IMR-90 (cell line): ENCODE measurements at regions not wholly inside any gene's neighbourhood (a gene's known extent, or its start where the extent isn't known, plus 50 kb on each side); places are given as distances from the start of the nearest gene placed in this dataset.

ENCODE experiments used
- ATAC-seq: fragments of 200-7000 bp; cut with Tn5 transposase; 2 replicates; pipeline ENCODE4 v1.9.1; 2020; ENCODE audit warnings: low read depth, mild to moderate bottlenecking, moderate library complexity
- BruUV-seq: library from RNA; stranded (reverse); fragments of 400-500 nt; replicated peaks from 2 replicates; lab custom pipeline; 2021; lab: Mats Ljungman, UMichigan
- CTCF ChIA-PET: fragments of 300-600 bp; formaldehyde crosslinking; extraction: SDS; loops from one replicate; lab custom pipeline; 2021; ENCODE audit warnings: antibody characterized with exemption; lab: Yijun Ruan, JAX
- POLR2A ChIA-PET: fragments of 300-600 bp; sonication (Branson Sonifier 250); formaldehyde crosslinking; loops from one replicate; lab custom pipeline; 2022; ENCODE audit warnings: antibody characterized with exemption; ENCODE audit not compliant: unreplicated experiment; lab: Charles Lee
- DNase-seq: peaks from one replicate; pipeline ENCODE4 v3.0.0; 2013
- H2AFZ ChIP-seq: replicated peaks from 2 replicates; pipeline ENCODE3; 2013; ENCODE audit warnings: low read length, mild to moderate bottlenecking; ENCODE audit not compliant: poor library complexity
- H2AK5ac ChIP-seq: 2 replicates; pipeline ENCODE4 v1.6.1; 2013; ENCODE audit warnings: low read depth, low read length, inconsistent platforms
- H2AK9ac ChIP-seq: replicated peaks from 2 replicates; pipeline ENCODE3; 2013; ENCODE audit warnings: mild to moderate bottlenecking, low read depth, low read length, moderate library complexity; ENCODE audit not compliant: poor library complexity
- H2BK120ac ChIP-seq: 2 replicates; pipeline ENCODE4 v1.6.1; 2013; ENCODE audit warnings: low read depth, low read length, inconsistent platforms
- H2BK15ac ChIP-seq: 3 replicates; pipeline ENCODE4 v1.6.1; 2013; ENCODE audit warnings: low read depth, low read length, inconsistent platforms
- H2BK20ac ChIP-seq: 2 replicates; pipeline ENCODE4 v1.6.1; 2013; ENCODE audit warnings: low read depth, mild to moderate bottlenecking, inconsistent platforms, low read length, moderate library complexity
- H2BK5ac ChIP-seq: 2 replicates; pipeline ENCODE4 v1.6.1; 2013; ENCODE audit warnings: mild to moderate bottlenecking, low read depth, low read length, inconsistent platforms; ENCODE audit not compliant: poor library complexity, severe bottlenecking
- H3K14ac ChIP-seq: replicated peaks from 2 replicates; pipeline ENCODE4 v1.6.1; 2013; ENCODE audit warnings: low read depth, low read length, inconsistent platforms
- H3K18ac ChIP-seq: 2 replicates; pipeline ENCODE4 v1.6.1; 2013; ENCODE audit warnings: low read depth, low read length, control low read depth
- H3K23ac ChIP-seq: 2 replicates; pipeline ENCODE4 v1.6.1; 2013; ENCODE audit warnings: low read depth, low read length, inconsistent platforms
- H3K27ac ChIP-seq: 2 replicates; pipeline ENCODE4 v1.5.1; 2013; ENCODE audit warnings: mild to moderate bottlenecking, control low read depth, low read length; ENCODE audit not compliant: insufficient read depth
- H3K27me3 ChIP-seq: 2 replicates; pipeline ENCODE4 v1.6.1; 2013; ENCODE audit warnings: low read length; ENCODE audit not compliant: control insufficient read depth, insufficient read depth
- H3K36me3 ChIP-seq: 2 replicates; pipeline ENCODE4 v1.6.1; 2013; ENCODE audit warnings: low read length, mixed read lengths; ENCODE audit not compliant: control insufficient read depth, insufficient read depth
- H3K4ac ChIP-seq: 2 replicates; pipeline ENCODE4 v1.6.1; 2013; ENCODE audit warnings: low read depth, low read length, inconsistent platforms
- H3K4me1 ChIP-seq: 2 replicates; pipeline ENCODE4 v1.6.1; 2013; ENCODE audit warnings: low read length, mixed read lengths; ENCODE audit not compliant: control insufficient read depth, insufficient read depth
- H3K4me2 ChIP-seq: 2 replicates; pipeline ENCODE4 v1.6.1; 2013; ENCODE audit warnings: low read depth, mild to moderate bottlenecking, control low read depth, low read length, moderate library complexity
- H3K4me3 ChIP-seq: 2 replicates; pipeline ENCODE4 v1.5.1; 2013; ENCODE audit warnings: low read depth, mild to moderate bottlenecking, control low read depth, low read length, moderate library complexity; ENCODE audit not compliant: insufficient read depth
- H3K56ac ChIP-seq: 2 replicates; pipeline ENCODE4 v1.6.1; 2013; ENCODE audit warnings: low read length, inconsistent platforms; ENCODE audit not compliant: insufficient read depth; ENCODE audit errors: extremely low read depth
- H3K79me1 ChIP-seq, 2 experiments: 2 replicates each; pipeline ENCODE4 v1.6.1; 2013; ENCODE audit warnings: low read length in 2 of 2, inconsistent platforms in 1 of 2, low read depth in 1 of 2
- H3K9ac ChIP-seq: 2 replicates; pipeline ENCODE4 v1.6.1; 2013; ENCODE audit warnings: low read depth, low read length, control low read depth
- H3K9me1 ChIP-seq: 2 replicates; pipeline ENCODE4 v1.6.1; 2013; ENCODE audit warnings: low read length, inconsistent platforms; ENCODE audit not compliant: insufficient read depth
- H3K9me3 ChIP-seq: 2 replicates; pipeline ENCODE4 v1.6.1; 2013; ENCODE audit warnings: low read length; ENCODE audit not compliant: control insufficient read depth, insufficient read depth
- H4K20me1 ChIP-seq: 2 replicates; pipeline ENCODE4 v1.6.1; 2013; ENCODE audit warnings: low read length, inconsistent platforms; ENCODE audit not compliant: insufficient read depth
- H4K5ac ChIP-seq: 2 replicates; pipeline ENCODE4 v1.6.1; 2013; ENCODE audit warnings: mild to moderate bottlenecking, low read depth, low read length, control low read depth
- H4K8ac ChIP-seq, 2 experiments: 2 replicates each; pipeline ENCODE4 v1.6.1; 2013; ENCODE audit warnings: low read depth in 2 of 2, low read length in 2 of 2, control low read depth in 1 of 2, inconsistent platforms in 1 of 2
- H4K91ac ChIP-seq: 2 replicates; pipeline ENCODE4 v1.6.1; 2013; ENCODE audit warnings: low read depth, low read length, inconsistent platforms; ENCODE audit not compliant: insufficient read depth
- CTCF ChIP-seq: conservative IDR thresholded peaks from 2 replicates; pipeline ENCODE4 v1.5.1; 2012; ENCODE audit warnings: mild to moderate bottlenecking, low read depth, low read length, improper control_type of control experiment
- FOS ChIP-seq: fragments of 150-350 bp; IDR thresholded peaks from 2 replicates; pipeline ENCODE4 v1.6.1; 2016; ENCODE audit warnings: low read depth, low read length
- NFE2L2 ChIP-seq: fragments of 150-350 bp; IDR thresholded peaks from 2 replicates; pipeline ENCODE4 v1.6.1; 2016; ENCODE audit warnings: low read depth, mild to moderate bottlenecking, low read length
- RAD21 ChIP-seq: IDR thresholded peaks from 2 replicates; pipeline ENCODE4 v1.6.1; 2012; ENCODE audit warnings: low read length, improper control_type of control experiment
- RFX5 ChIP-seq: IDR thresholded peaks from 2 replicates; pipeline ENCODE4 v1.8.0; 2012; ENCODE audit warnings: low read depth, mild to moderate bottlenecking, low read length, moderate library complexity
- SMC3 ChIP-seq: fragments of 150-350 bp; IDR thresholded peaks from 2 replicates; pipeline ENCODE4 v1.6.1; 2016; ENCODE audit warnings: low read depth, mild to moderate bottlenecking, antibody characterized with exemption, low read length, moderate library complexity
- dilution Hi-C: fragments of 300-500 bp; cut with HindIII; formaldehyde crosslinking; loops from one replicate; pipeline ENCODE4 v1.14.3; 2018; ENCODE audit warnings: low sequenced_read_pairs; ENCODE audit not compliant: unreplicated experiment
- in situ Hi-C: fragments of 300-500 bp; cut with MboI; formaldehyde crosslinking; loops from 3 replicates; pipeline ENCODE4 v1.14.3; 2019; ENCODE audit warnings: low sequenced_read_pairs, inconsistent platforms, mixed read lengths
- intact Hi-C: fragments of 100-400 bp; cut with micrococcal nuclease; formaldehyde crosslinking; loops from 2 replicates; pipeline ENCODE4 v1.10.0; 2022

GRCh38 chr5:143514616-143515335, 111.3 kb upstream of the NR3C1 start:
- Histone ChIP-seq H3K4me1 (peaks cover 3% of the 10 kb centered on the region; the same call in 1 of the 2 replicates), H3K9me3 (no peaks in the 10 kb centered on the region), H2AK9ac (no peak overlapping the region), H3K4me3 (no peak overlapping the region), H2AFZ (no peak overlapping the region), H3K56ac (no peak overlapping the region), H3K14ac (no peak overlapping the region), H4K8ac (no peak overlapping the region), H3K27ac (no peak overlapping the region), H2BK5ac (no peak overlapping the region), H3K36me3 (no peaks in the 10 kb centered on the region), H3K4ac (no peak overlapping the region), H3K9me1 (no peaks in the 10 kb centered on the region), H3K27me3 (no peaks in the 10 kb centered on the region), H3K4me2 (no peak overlapping the region), H2BK15ac (no peak overlapping the region), H3K23ac (no peak overlapping the region), H2AK5ac (peak overlapping the region; percentile 67), H3K18ac (no peak overlapping the region), H4K5ac (no peak overlapping the region), H3K9ac (no peak overlapping the region), H2BK120ac (no peak overlapping the region), H2BK20ac (no peak overlapping the region), H4K20me1 (no peaks in the 10 kb centered on the region), H4K91ac (no peak overlapping the region), H3K79me1 (no peaks in the 10 kb centered on the region)
- no peak for TF ChIP-seq SMC3
- no peak for TF ChIP-seq NFE2L2
- no peak for TF ChIP-seq CTCF
- TF ChIP-seq RAD21: no peak
- TF ChIP-seq FOS: no peak
- TF ChIP-seq RFX5: no peak
- ChIA-PET CTCF (no interaction called here), POLR2A (no interaction called here)
- dilution Hi-C loops: no loop called here
- BruUV-seq: no TSS peak
- in situ Hi-C loops: no loop called here
- peak; percentile 44; the same call in 1 of the 2 replicates for ATAC-seq
- intact Hi-C loops: no loop called here
- peak; percentile 74 for DNase-seq
